ENCODE measurements at regions not wholly inside any gene's neighbourhood (a gene's known extent, or its start where the extent isn't known, plus 50 kb on each side); places are given as distances from the start of the nearest gene placed in this dataset.

- H3K9me3 Mint-ChIP-seq: peaks cover 2% of the 10 kb centered on the region
- H3K27me3 Mint-ChIP-seq: peaks cover 7% of the 10 kb centered on the region
- H3K4me1 Mint-ChIP-seq: no peaks in the 10 kb centered on the region
- ATAC-seq (ENCODE audit: low read depth): no peak
- no peaks in the 10 kb centered on the region for H3K36me3 Mint-ChIP-seq (ENCODE audit: low read depth)
- TF ChIP-seq, protein P1, sequence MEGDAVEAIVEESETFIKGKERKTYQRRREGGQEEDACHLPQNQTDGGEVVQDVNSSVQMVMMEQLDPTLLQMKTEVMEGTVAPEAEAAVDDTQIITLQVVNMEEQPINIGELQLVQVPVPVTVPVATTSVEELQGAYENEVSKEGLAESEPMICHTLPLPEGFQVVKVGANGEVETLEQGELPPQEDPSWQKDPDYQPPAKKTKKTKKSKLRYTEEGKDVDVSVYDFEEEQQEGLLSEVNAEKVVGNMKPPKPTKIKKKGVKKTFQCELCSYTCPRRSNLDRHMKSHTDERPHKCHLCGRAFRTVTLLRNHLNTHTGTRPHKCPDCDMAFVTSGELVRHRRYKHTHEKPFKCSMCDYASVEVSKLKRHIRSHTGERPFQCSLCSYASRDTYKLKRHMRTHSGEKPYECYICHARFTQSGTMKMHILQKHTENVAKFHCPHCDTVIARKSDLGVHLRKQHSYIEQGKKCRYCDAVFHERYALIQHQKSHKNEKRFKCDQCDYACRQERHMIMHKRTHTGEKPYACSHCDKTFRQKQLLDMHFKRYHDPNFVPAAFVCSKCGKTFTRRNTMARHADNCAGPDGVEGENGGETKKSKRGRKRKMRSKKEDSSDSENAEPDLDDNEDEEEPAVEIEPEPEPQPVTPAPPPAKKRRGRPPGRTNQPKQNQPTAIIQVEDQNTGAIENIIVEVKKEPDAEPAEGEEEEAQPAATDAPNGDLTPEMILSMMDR (IDR thresholded peaks at IDR 0.05): no peak
- H3K4me3 Mint-ChIP-seq: no peak overlapping the region
- ChIA-PET CTCF (no interaction called here), POLR2A (no interaction called here)
- intact Hi-C loops (cut with micrococcal nuclease): no loop called here
- no peak for DNase-seq
- no peak overlapping the region for H3K27ac Mint-ChIP-seq
These were observed 668.8 kb upstream of the KLF4 start for GRCh38 chr9:108158236-108158995.

DNA sequence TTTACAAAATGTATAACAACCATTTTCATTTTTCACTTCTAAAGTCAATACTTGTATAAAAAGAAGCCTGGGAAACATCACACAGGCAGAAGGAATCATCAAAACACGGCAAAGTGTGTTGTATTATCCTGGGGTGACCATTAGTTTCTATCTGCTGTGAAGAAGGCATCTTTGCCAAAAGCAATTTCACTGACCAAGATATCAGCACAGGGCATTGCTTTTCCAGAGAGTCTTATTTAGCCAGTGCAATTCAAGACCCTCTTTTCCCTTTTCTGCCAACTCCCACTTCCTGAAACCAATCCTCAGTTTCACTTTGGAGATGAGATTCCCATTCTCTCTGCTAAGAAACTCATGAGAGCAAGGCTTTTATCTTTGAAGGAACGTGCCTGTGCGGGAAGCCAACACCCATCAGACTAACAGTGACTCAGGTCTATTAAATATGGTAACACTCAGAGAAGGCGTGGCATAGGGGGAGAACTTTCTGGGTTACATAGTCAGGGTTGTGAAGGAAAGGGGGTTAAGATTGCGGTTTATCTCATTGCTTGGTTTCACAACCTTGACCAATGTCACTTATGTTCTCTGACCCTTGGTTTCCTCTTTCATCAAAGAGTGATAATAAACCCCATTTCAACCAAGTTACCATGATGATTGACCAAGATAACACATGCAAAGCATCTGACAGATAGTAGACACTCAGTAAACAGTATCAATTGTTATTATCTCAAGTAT lies 666.9 kb upstream of the KLF4 start:
- TF ChIP-seq, protein P1 (IDR thresholded peaks at IDR 0.05): no peak

GRCh38 chr9:108153416-108153815 lies 663.8 kb upstream of the KLF4 start:
- H3K4me3 Mint-ChIP-seq: no peak overlapping the region
- H3K9me3 Mint-ChIP-seq: peaks cover 2% of the 10 kb centered on the region
- H3K4me1 Mint-ChIP-seq: no peaks in the 10 kb centered on the region
- H3K27ac Mint-ChIP-seq: no peak overlapping the region
- H3K36me3 Mint-ChIP-seq (ENCODE audit: low read depth): no peaks in the 10 kb centered on the region
- H3K27me3 Mint-ChIP-seq: no peaks in the 10 kb centered on the region
- DNase-seq (no peak), ATAC-seq (ENCODE audit: low read depth) (no peak)
- TF ChIP-seq, protein P1 (IDR thresholded peaks at IDR 0.05): no peak
- POLR2A ChIA-PET: no interaction called here
- CTCF ChIA-PET: no interaction called here
- intact Hi-C loops (cut with micrococcal nuclease): no loop called here

More for the DNA sequence above, 666.9 kb upstream of the KLF4 start:
- intact Hi-C loops (cut with micrococcal nuclease): no loop called here
- ChIA-PET CTCF (no interaction called here), POLR2A (no interaction called here)
- Mint-ChIP-seq H3K4me3 (no peak overlapping the region), H3K4me1 (no peaks in the 10 kb centered on the region), H3K27ac (no peak overlapping the region), H3K27me3 (peaks cover 7% of the 10 kb centered on the region), H3K9me3 (peaks cover 2% of the 10 kb centered on the region), H3K36me3 (ENCODE audit: low read depth) (no peaks in the 10 kb centered on the region)
- DNase-seq: no peak
- ATAC-seq (ENCODE audit: low read depth): no peak

DNA sequence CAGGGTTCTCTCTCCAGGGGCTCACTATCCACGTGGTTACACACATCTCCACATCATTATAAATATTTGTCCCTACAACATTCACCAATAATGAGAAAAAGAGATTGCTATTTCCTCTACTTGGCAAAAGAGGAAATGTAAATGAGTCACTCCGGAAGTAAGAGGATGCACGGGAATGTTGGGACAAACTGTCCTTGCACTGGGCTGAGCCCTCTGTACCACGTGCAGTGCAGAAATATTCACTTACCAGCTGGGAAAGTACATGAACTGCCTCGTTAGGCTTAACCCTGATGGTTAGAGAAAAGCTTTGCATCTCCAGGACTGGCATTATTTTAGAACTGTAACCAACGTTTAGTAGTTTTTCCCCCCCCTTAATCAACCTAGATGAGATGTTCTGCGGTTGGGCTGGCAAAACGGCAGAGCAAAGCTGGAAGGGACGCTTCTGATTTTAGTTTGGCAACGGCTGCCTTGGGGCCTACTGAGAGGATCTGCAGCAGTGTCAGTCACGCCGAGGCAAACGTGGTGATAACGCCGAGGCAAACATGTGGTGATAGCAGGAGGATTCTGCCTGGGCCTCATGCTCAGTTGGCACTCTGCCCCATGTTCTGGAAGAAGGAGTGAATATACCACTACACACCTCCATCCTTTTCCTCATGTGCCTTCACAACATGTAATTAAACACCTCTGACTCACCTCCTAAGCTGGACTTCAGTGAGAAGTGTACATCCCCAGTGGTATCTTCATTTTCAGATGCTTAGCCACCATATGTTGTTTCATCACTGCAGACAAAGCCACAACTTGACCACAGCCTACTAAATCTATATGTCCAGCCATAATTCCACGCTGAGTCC lies 661.4 kb upstream of the KLF4 start:
- TF ChIP-seq, protein P1 (IDR thresholded peaks at IDR 0.05): no peak
- POLR2A ChIA-PET: no interaction called here

GRCh38 chr9:108149326-108149725 lies 659.8 kb upstream of the KLF4 start:
- H3K27ac Mint-ChIP-seq: no peak overlapping the region
- H3K27me3 Mint-ChIP-seq: no peaks in the 10 kb centered on the region
- TF ChIP-seq, protein P1 (IDR thresholded peaks at IDR 0.05): no peak
- DNase-seq (no peak), ATAC-seq (ENCODE audit: low read depth) (no peak)
- H3K36me3 Mint-ChIP-seq (ENCODE audit: low read depth): no peaks in the 10 kb centered on the region
- H3K4me1 Mint-ChIP-seq: no peaks in the 10 kb centered on the region
- ChIA-PET CTCF (no interaction called here), POLR2A (no interaction called here)
- no peak overlapping the region for H3K4me3 Mint-ChIP-seq
- peaks cover 9% of the 10 kb centered on the region for H3K9me3 Mint-ChIP-seq
- intact Hi-C loops (cut with micrococcal nuclease): no loop called here

More for the DNA sequence above, 661.4 kb upstream of the KLF4 start:
- CTCF ChIA-PET: no interaction called here
- no peaks in the 10 kb centered on the region for H3K36me3 Mint-ChIP-seq (ENCODE audit: low read depth)
- DNase-seq (no peak), ATAC-seq (ENCODE audit: low read depth) (no peak)
- H3K9me3 Mint-ChIP-seq: peaks cover 2% of the 10 kb centered on the region
- no peak overlapping the region for H3K27ac Mint-ChIP-seq
- H3K27me3 Mint-ChIP-seq: no peaks in the 10 kb centered on the region
- no peaks in the 10 kb centered on the region for H3K4me1 Mint-ChIP-seq
- intact Hi-C loops (cut with micrococcal nuclease): no loop called here
- H3K4me3 Mint-ChIP-seq: no peak overlapping the region
